IMR-90 (cell line): ENCODE measurements at regions not wholly inside any gene's neighbourhood (a gene's known extent, or its start where the extent isn't known, plus 50 kb on each side); places are given as distances from the start of the nearest gene placed in this dataset.
A peak's percentile ranks its signal among the peaks of the same experiment; 100 is the strongest.

Experiments
- ATAC-seq: fragments of 200-7000 bp; cut with Tn5 transposase; 2 replicates; pipeline ENCODE4 v1.9.1; 2020; ENCODE audit warnings: low read depth, mild to moderate bottlenecking, moderate library complexity
- BruUV-seq: library from RNA; stranded (reverse); fragments of 400-500 nt; replicated peaks from 2 replicates; lab custom pipeline; 2021; lab: Mats Ljungman, UMichigan
- CTCF ChIA-PET: fragments of 300-600 bp; formaldehyde crosslinking; extraction: SDS; loops from one replicate; lab custom pipeline; 2021; ENCODE audit warnings: antibody characterized with exemption; lab: Yijun Ruan, JAX
- POLR2A ChIA-PET: fragments of 300-600 bp; sonication (Branson Sonifier 250); formaldehyde crosslinking; loops from one replicate; lab custom pipeline; 2022; ENCODE audit warnings: antibody characterized with exemption; ENCODE audit not compliant: unreplicated experiment; lab: Charles Lee
- DNase-seq: peaks from one replicate; pipeline ENCODE4 v3.0.0; 2013
- H2AFZ ChIP-seq: replicated peaks from 2 replicates; pipeline ENCODE3; 2013; ENCODE audit warnings: low read length, mild to moderate bottlenecking; ENCODE audit not compliant: poor library complexity
- H2AK5ac ChIP-seq: 2 replicates; pipeline ENCODE4 v1.6.1; 2013; ENCODE audit warnings: low read depth, low read length, inconsistent platforms
- H2AK9ac ChIP-seq: replicated peaks from 2 replicates; pipeline ENCODE3; 2013; ENCODE audit warnings: mild to moderate bottlenecking, low read depth, low read length, moderate library complexity; ENCODE audit not compliant: poor library complexity
- H2BK120ac ChIP-seq: 2 replicates; pipeline ENCODE4 v1.6.1; 2013; ENCODE audit warnings: low read depth, low read length, inconsistent platforms
- H2BK15ac ChIP-seq: 3 replicates; pipeline ENCODE4 v1.6.1; 2013; ENCODE audit warnings: low read depth, low read length, inconsistent platforms
- H2BK20ac ChIP-seq: 2 replicates; pipeline ENCODE4 v1.6.1; 2013; ENCODE audit warnings: low read depth, mild to moderate bottlenecking, inconsistent platforms, low read length, moderate library complexity
- H2BK5ac ChIP-seq: 2 replicates; pipeline ENCODE4 v1.6.1; 2013; ENCODE audit warnings: mild to moderate bottlenecking, low read depth, low read length, inconsistent platforms; ENCODE audit not compliant: poor library complexity, severe bottlenecking
- H3K14ac ChIP-seq: replicated peaks from 2 replicates; pipeline ENCODE4 v1.6.1; 2013; ENCODE audit warnings: low read depth, low read length, inconsistent platforms
- H3K18ac ChIP-seq: 2 replicates; pipeline ENCODE4 v1.6.1; 2013; ENCODE audit warnings: low read depth, low read length, control low read depth
- H3K23ac ChIP-seq: 2 replicates; pipeline ENCODE4 v1.6.1; 2013; ENCODE audit warnings: low read depth, low read length, inconsistent platforms
- H3K27ac ChIP-seq: 2 replicates; pipeline ENCODE4 v1.5.1; 2013; ENCODE audit warnings: mild to moderate bottlenecking, control low read depth, low read length; ENCODE audit not compliant: insufficient read depth
- H3K27me3 ChIP-seq: 2 replicates; pipeline ENCODE4 v1.6.1; 2013; ENCODE audit warnings: low read length; ENCODE audit not compliant: control insufficient read depth, insufficient read depth
- H3K36me3 ChIP-seq: 2 replicates; pipeline ENCODE4 v1.6.1; 2013; ENCODE audit warnings: low read length, mixed read lengths; ENCODE audit not compliant: control insufficient read depth, insufficient read depth
- H3K4ac ChIP-seq: 2 replicates; pipeline ENCODE4 v1.6.1; 2013; ENCODE audit warnings: low read depth, low read length, inconsistent platforms
- H3K4me1 ChIP-seq: 2 replicates; pipeline ENCODE4 v1.6.1; 2013; ENCODE audit warnings: low read length, mixed read lengths; ENCODE audit not compliant: control insufficient read depth, insufficient read depth
- H3K4me2 ChIP-seq: 2 replicates; pipeline ENCODE4 v1.6.1; 2013; ENCODE audit warnings: low read depth, mild to moderate bottlenecking, control low read depth, low read length, moderate library complexity
- H3K4me3 ChIP-seq: 2 replicates; pipeline ENCODE4 v1.5.1; 2013; ENCODE audit warnings: low read depth, mild to moderate bottlenecking, control low read depth, low read length, moderate library complexity; ENCODE audit not compliant: insufficient read depth
- H3K56ac ChIP-seq: 2 replicates; pipeline ENCODE4 v1.6.1; 2013; ENCODE audit warnings: low read length, inconsistent platforms; ENCODE audit not compliant: insufficient read depth; ENCODE audit errors: extremely low read depth
- H3K79me1 ChIP-seq, 2 experiments: 2 replicates each; pipeline ENCODE4 v1.6.1; 2013; ENCODE audit warnings: low read length in 2 of 2, inconsistent platforms in 1 of 2, low read depth in 1 of 2
- H3K9ac ChIP-seq: 2 replicates; pipeline ENCODE4 v1.6.1; 2013; ENCODE audit warnings: low read depth, low read length, control low read depth
- H3K9me1 ChIP-seq: 2 replicates; pipeline ENCODE4 v1.6.1; 2013; ENCODE audit warnings: low read length, inconsistent platforms; ENCODE audit not compliant: insufficient read depth
- H3K9me3 ChIP-seq: 2 replicates; pipeline ENCODE4 v1.6.1; 2013; ENCODE audit warnings: low read length; ENCODE audit not compliant: control insufficient read depth, insufficient read depth
- H4K20me1 ChIP-seq: 2 replicates; pipeline ENCODE4 v1.6.1; 2013; ENCODE audit warnings: low read length, inconsistent platforms; ENCODE audit not compliant: insufficient read depth
- H4K5ac ChIP-seq: 2 replicates; pipeline ENCODE4 v1.6.1; 2013; ENCODE audit warnings: mild to moderate bottlenecking, low read depth, low read length, control low read depth
- H4K8ac ChIP-seq, 2 experiments: 2 replicates each; pipeline ENCODE4 v1.6.1; 2013; ENCODE audit warnings: low read depth in 2 of 2, low read length in 2 of 2, control low read depth in 1 of 2, inconsistent platforms in 1 of 2
- H4K91ac ChIP-seq: 2 replicates; pipeline ENCODE4 v1.6.1; 2013; ENCODE audit warnings: low read depth, low read length, inconsistent platforms; ENCODE audit not compliant: insufficient read depth
- CEBPB ChIP-seq: IDR thresholded peaks from 2 replicates; pipeline ENCODE4 v1.6.1; 2012; ENCODE audit warnings: low read depth, low read length, improper control_type of control experiment
- CTCF ChIP-seq: conservative IDR thresholded peaks from 2 replicates; pipeline ENCODE4 v1.5.1; 2012; ENCODE audit warnings: mild to moderate bottlenecking, low read depth, low read length, improper control_type of control experiment
- MAFK ChIP-seq: IDR thresholded peaks from 2 replicates; pipeline ENCODE4 v1.6.1; 2012; ENCODE audit warnings: low read depth, low read length, improper control_type of control experiment
- RAD21 ChIP-seq: IDR thresholded peaks from 2 replicates; pipeline ENCODE4 v1.6.1; 2012; ENCODE audit warnings: low read length, improper control_type of control experiment
- USF2 ChIP-seq: fragments of 150-350 bp; IDR thresholded peaks from 2 replicates; pipeline ENCODE4 v1.6.1; 2017; ENCODE audit warnings: mild to moderate bottlenecking, antibody characterized with exemption, low read length, low read depth
- WGBS, 2 experiments: methylation state at CpG; one replicate each; pipeline versions ENCODE4 v1.1.5 to v1.1.7; 2013; ENCODE audit warnings: missing lambda C conversion rate in 2 of 2; ENCODE audit not compliant: insufficient read length in 1 of 2; ENCODE audit errors: extremely low coverage in 2 of 2; 5-methylcytosine and 5-hydroxymethylcytosine counted together
- dilution Hi-C: fragments of 300-500 bp; cut with HindIII; formaldehyde crosslinking; loops from one replicate; pipeline ENCODE4 v1.14.3; 2018; ENCODE audit warnings: low sequenced_read_pairs; ENCODE audit not compliant: unreplicated experiment
- in situ Hi-C: fragments of 300-500 bp; cut with MboI; formaldehyde crosslinking; loops from 3 replicates; pipeline ENCODE4 v1.14.3; 2019; ENCODE audit warnings: low sequenced_read_pairs, inconsistent platforms, mixed read lengths
- intact Hi-C: fragments of 100-400 bp; cut with micrococcal nuclease; formaldehyde crosslinking; loops from 2 replicates; pipeline ENCODE4 v1.10.0; 2022

- Histone ChIP-seq H3K18ac (no peak overlapping the region), H3K23ac (no peak overlapping the region), H4K91ac (no peak overlapping the region), H2BK20ac (no peak overlapping the region), H3K36me3 (no peaks in the 10 kb centered on the region), H4K5ac (no peak overlapping the region), H4K8ac (no peak overlapping the region), H2BK120ac (no peak overlapping the region), H2AK5ac (no peak overlapping the region), H3K4me1 (no peaks in the 10 kb centered on the region), H3K4me3 (no peak overlapping the region), H4K20me1 (peaks cover 3% of the 10 kb centered on the region; the same call in 1 of the 2 replicates), H2AK9ac (no peak overlapping the region), H3K79me1 (no peaks in the 10 kb centered on the region; a peak in 1 of 4 replicates), H3K4me2 (no peak overlapping the region), H3K14ac (no peak overlapping the region), H3K27me3 (no peaks in the 10 kb centered on the region), H3K9ac (no peak overlapping the region), H3K9me1 (no peaks in the 10 kb centered on the region; the same call in 1 of the 2 replicates), H3K56ac (no peak overlapping the region), H3K27ac (no peak overlapping the region), H2BK5ac (no peak overlapping the region), H2AFZ (no peak overlapping the region), H2BK15ac (no peak overlapping the region), H3K4ac (no peak overlapping the region), H3K9me3 (no peaks in the 10 kb centered on the region; the same call in 1 of the 2 replicates)
- TF ChIP-seq USF2: no peak
- TF ChIP-seq RAD21: no peak
- no peak for TF ChIP-seq CEBPB
- TF ChIP-seq CTCF: no peak
- TF ChIP-seq MAFK: peak; percentile 88
- POLR2A ChIA-PET: no interaction called here
- CTCF ChIA-PET: no interaction called here
- intact Hi-C loops (no loop called here), dilution Hi-C loops (no loop called here), in situ Hi-C loops (no loop called here)
- DNase-seq (no peak), ATAC-seq (no peak)
- no CpG with 5 or more reads among the region's 1 CpG for WGBS, 2 experiments
- BruUV-seq: no TSS peak
Observed at GRCh38 chr3:117939425-117940027, 1095.1 kb downstream of the IGSF11 start.
